K562 (cell line): ENCODE measurements at regions not wholly inside any gene's neighbourhood (a gene's known extent, or its start where the extent isn't known, plus 50 kb on each side); places are given as distances from the start of the nearest gene placed in this dataset.

Source experiments
- BRF2 ChIP-seq: IDR thresholded peaks from 3 replicates; pipeline ENCODE4 v1.6.1; 2011; ENCODE audit warnings: borderline replicate concordance, mild to moderate bottlenecking; ENCODE audit not compliant: insufficient read length, insufficient read depth
- TBL1XR1 ChIP-seq, 2 experiments: IDR thresholded peaks; 2 replicates each; pipeline ENCODE4 v1.6.1; 2012; ENCODE audit warnings: improper control_type of control experiment in 2 of 2, low read length in 2 of 2, mild to moderate bottlenecking in 1 of 2
- ZNF57 ChIP-seq: fragments of 450-650 bp; formaldehyde crosslinking; IDR thresholded peaks from 2 replicates; pipeline ENCODE4 v1.4.0; 2020; ENCODE audit warnings: mild to moderate bottlenecking, moderate library complexity
- ZNF584 ChIP-seq: fragments of 200-800 bp; sonication (Bioruptor generic); IDR thresholded peaks from 2 replicates; pipeline ENCODE4 v1.6.1; 2016; ENCODE audit warnings: low read depth, mild to moderate bottlenecking, missing genetic modification characterization, missing compliant biosample characterization
- TF ChIP-seq, protein P1 (sequence below), 2 experiments: fragments of 450-650 bp; formaldehyde crosslinking in 1 of 2; IDR thresholded peaks; 2 replicates each; pipeline versions ENCODE4 v1.4.0 to v1.6.1; 2014 to 2020; ENCODE audit warnings: mild to moderate bottlenecking in 2 of 2, borderline replicate concordance in 1 of 2, low read depth in 1 of 2

GRCh38 chr13:62296812-62297211, 881.2 kb upstream of the PCDH20 start (continued):
- TF ChIP-seq BRF2 (no peak), ZNF584 (CRISPR knock-in tag) (no peak), TBL1XR1 (IDR thresholded peaks at IDR 0.05; ENCODE audit: low read length in 2 of 2) (no peak), ZNF57 (CRISPR knock-in tag) (no peak)
- TF ChIP-seq, protein P1, sequence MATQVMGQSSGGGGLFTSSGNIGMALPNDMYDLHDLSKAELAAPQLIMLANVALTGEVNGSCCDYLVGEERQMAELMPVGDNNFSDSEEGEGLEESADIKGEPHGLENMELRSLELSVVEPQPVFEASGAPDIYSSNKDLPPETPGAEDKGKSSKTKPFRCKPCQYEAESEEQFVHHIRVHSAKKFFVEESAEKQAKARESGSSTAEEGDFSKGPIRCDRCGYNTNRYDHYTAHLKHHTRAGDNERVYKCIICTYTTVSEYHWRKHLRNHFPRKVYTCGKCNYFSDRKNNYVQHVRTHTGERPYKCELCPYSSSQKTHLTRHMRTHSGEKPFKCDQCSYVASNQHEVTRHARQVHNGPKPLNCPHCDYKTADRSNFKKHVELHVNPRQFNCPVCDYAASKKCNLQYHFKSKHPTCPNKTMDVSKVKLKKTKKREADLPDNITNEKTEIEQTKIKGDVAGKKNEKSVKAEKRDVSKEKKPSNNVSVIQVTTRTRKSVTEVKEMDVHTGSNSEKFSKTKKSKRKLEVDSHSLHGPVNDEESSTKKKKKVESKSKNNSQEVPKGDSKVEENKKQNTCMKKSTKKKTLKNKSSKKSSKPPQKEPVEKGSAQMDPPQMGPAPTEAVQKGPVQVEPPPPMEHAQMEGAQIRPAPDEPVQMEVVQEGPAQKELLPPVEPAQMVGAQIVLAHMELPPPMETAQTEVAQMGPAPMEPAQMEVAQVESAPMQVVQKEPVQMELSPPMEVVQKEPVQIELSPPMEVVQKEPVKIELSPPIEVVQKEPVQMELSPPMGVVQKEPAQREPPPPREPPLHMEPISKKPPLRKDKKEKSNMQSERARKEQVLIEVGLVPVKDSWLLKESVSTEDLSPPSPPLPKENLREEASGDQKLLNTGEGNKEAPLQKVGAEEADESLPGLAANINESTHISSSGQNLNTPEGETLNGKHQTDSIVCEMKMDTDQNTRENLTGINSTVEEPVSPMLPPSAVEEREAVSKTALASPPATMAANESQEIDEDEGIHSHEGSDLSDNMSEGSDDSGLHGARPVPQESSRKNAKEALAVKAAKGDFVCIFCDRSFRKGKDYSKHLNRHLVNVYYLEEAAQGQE (IDR thresholded peaks at IDR 0.05; ENCODE audit: borderline replicate concordance) = no peak
- TF ChIP-seq, protein P1 (CRISPR knock-in tag; IDR thresholded peaks at IDR 0.05; ENCODE audit: low read depth) = no peak
